ENCODE measurements at regions not wholly inside any gene's neighbourhood (a gene's known extent, or its start where the extent isn't known, plus 50 kb on each side); places are given as distances from the start of the nearest gene placed in this dataset.

DNA sequence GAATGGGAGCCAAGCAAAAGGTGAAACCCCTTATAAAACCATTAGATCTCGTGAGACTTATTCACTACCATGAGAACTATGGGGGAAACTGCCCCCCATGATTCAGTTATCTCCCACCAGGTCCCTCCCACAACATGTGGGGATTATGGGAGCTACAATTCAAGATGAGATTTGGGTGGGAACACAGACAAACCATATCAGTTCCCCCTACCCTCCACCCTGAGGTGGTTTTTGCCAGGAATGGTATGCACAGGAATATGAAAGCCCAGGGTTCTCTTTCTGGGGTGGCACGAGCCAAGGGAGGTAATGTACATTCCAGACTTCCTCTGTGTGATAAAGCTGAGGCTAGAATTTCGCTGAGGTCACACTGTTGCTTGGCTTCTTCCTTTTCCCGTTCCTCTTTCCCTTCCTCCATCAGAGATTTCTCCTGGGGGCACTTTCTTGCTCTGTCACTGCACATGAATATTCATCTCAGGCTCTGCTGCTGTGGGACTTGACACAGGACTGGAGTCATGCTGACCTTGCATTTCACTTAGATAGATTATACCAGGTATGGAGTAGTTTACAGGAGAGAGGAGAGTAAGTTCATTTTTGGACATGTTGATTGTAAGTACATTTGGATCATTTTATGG lies 347.0 kb upstream of the MTPN start:
- DNase-seq (ENCODE audit: low spot score) (no peak), ATAC-seq (ENCODE audit: low FRiP score) (no peak)
- TF ChIP-seq, protein P1, sequence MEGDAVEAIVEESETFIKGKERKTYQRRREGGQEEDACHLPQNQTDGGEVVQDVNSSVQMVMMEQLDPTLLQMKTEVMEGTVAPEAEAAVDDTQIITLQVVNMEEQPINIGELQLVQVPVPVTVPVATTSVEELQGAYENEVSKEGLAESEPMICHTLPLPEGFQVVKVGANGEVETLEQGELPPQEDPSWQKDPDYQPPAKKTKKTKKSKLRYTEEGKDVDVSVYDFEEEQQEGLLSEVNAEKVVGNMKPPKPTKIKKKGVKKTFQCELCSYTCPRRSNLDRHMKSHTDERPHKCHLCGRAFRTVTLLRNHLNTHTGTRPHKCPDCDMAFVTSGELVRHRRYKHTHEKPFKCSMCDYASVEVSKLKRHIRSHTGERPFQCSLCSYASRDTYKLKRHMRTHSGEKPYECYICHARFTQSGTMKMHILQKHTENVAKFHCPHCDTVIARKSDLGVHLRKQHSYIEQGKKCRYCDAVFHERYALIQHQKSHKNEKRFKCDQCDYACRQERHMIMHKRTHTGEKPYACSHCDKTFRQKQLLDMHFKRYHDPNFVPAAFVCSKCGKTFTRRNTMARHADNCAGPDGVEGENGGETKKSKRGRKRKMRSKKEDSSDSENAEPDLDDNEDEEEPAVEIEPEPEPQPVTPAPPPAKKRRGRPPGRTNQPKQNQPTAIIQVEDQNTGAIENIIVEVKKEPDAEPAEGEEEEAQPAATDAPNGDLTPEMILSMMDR (IDR thresholded peaks at IDR 0.05): no peak

DNA sequence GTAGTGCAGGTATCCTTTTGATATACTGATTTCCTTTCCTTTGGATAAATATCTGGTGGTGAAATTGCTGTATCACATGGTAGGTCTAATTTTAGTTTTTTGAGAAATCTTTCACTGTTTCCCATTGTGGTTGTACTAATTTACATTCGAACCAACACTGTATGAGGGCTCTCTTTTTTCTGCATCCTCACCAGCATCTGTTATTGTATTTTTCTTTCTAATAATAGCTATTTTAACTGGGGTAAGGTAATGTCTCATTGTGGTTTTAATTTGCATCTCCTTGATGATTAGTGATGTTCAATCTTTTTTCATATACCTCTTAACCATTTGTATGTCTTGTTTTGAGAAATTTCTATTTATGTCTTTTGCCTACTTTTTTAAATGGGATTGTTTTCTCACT lies 335.4 kb upstream of the MTPN start:
- TF ChIP-seq, protein P1 (IDR thresholded peaks at IDR 0.05): no peak
- ATAC-seq (ENCODE audit: low FRiP score): no peak
- no peak for DNase-seq (ENCODE audit: low spot score)

DNA sequence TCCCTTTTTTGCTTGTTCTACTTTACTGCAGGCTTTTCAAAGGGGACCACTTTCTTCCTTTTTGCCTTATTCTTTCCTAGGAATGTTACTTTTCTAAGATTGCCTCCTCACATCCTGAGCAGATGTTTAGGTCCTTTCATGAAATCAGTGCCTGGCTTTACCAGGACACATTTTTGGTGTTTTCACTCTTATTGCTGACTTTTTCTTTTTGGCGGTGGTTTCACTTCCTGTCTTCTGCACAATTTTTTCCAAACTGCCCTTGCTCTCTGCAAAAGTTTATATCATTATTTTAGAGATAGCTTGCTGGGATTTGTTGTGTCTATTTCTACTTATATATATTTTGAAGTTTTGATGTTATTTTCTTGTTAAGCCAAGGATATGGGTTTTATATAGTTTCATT lies 332.2 kb upstream of the MTPN start:
- ATAC-seq (ENCODE audit: low FRiP score) (no peak), DNase-seq (ENCODE audit: low spot score) (no peak)
- TF ChIP-seq, protein P1 (IDR thresholded peaks at IDR 0.05): no peak

DNA sequence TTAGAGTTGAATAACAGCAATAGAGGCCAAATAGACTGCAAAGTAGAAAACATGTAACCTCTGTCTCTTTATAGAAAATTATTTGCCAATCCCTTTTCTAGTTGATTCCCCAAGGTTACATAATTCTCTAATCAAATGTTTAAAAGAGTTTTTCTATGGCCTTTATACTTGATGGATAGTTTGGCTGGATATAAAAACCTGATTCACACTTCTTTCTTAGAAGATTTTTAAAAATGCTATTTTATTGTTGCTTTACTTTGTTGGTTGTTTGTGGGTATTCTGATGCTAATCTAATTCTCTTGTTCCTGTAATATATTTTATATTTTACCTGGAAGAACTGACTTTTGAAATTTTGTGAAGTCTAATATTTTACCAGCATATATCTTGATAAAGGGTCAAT lies 331.1 kb upstream of the MTPN start:
- no peak for DNase-seq (ENCODE audit: low spot score)
- no peak for ATAC-seq (ENCODE audit: low FRiP score)
- TF ChIP-seq, protein P1 (IDR thresholded peaks at IDR 0.05): no peak

DNA sequence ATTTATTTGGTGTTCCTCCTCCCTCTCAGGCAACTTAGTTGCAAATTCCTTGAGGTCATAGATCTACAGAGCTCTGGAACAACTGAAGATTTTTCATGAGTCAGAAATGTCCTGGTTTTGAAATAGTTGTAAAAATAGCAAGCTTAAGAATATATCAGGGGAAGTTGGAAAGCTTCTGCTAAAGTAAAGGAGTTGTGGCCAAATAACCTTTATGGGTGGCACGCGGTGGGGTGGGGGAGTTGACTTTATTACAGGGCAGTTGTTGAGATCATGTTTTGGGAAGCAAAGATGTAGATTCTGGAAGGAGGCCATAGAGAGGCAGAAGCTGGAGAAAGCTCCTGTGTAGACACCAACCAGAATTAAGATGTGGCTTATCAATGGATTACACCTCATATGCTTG lies 326.0 kb upstream of the MTPN start:
- ATAC-seq (ENCODE audit: low FRiP score) (peak; percentile 90), DNase-seq (ENCODE audit: low spot score) (no peak)
- TF ChIP-seq, protein P1 (IDR thresholded peaks at IDR 0.05): no peak

DNA sequence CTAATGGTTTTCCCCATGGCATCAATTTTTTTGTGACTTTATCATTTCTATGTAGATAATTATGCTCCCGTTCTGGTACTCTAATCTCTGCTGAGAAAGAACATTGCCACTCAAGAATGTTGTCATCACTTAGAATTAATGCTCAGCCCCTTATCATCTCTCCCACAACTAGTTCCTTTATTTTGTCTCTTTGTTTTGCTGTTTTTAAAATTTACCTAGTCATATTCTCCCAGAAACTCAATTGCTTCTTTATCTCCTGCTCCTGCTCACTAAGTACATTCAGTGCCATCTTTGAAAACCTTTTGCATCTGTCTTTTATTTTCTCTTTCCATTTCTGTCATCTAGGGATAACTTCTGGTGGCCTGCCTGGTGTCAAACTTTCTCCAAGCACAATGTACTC lies 324.9 kb upstream of the MTPN start:
- TF ChIP-seq, protein P1 (IDR thresholded peaks at IDR 0.05): no peak

DNA sequence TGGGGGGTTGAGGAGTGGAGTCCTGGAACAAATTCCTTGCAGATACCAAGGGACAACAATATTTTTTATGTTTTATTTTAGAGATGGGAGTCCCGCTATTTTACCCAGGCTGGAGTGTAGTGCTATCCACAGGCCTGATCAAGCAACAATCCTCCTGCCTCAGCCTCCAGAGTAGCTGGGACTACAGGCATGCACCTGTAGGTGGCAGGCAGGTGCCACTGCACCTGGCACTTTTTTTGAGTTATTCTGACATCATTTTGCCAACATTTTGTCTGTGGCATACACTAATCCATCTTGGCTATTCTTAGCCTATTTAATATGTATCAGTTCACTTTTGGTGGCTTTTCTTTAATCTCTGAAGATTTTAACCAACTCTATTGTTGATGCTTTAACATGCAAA lies 317.8 kb upstream of the MTPN start:
- no peak for DNase-seq (ENCODE audit: low spot score)
- TF ChIP-seq, protein P1 (IDR thresholded peaks at IDR 0.05): no peak
- no peak for ATAC-seq (ENCODE audit: low FRiP score)

More for the DNA sequence above, 324.9 kb upstream of the MTPN start:
- DNase-seq (ENCODE audit: low spot score): no peak
- no peak for ATAC-seq (ENCODE audit: low FRiP score)

Measured in omental fat pad (tissue), 3 donors.